SH-SY5Y (cell line): ENCODE measurements at regions not wholly inside any gene's neighbourhood (a gene's known extent, or its start where the extent isn't known, plus 50 kb on each side); places are given as distances from the start of the nearest gene placed in this dataset.

ENCODE experiments used
- GATA2 ChIP-seq: IDR thresholded peaks from 2 replicates; pipeline ENCODE4 v1.6.1; 2011; ENCODE audit warnings: mild to moderate bottlenecking, low read depth, low read length
- GATA3 ChIP-seq: IDR thresholded peaks from 2 replicates; pipeline ENCODE4 v1.6.1; 2011; ENCODE audit warnings: low read depth, mild to moderate bottlenecking, low read length, moderate library complexity

GRCh38 chr3:135383301-135383700 is 582.2 kb upstream of the PPP2R3A start:
- TF ChIP-seq GATA3 (no peak), GATA2 (no peak)
